HCT116 (cell line): ENCODE measurements at regions not wholly inside any gene's neighbourhood (a gene's known extent, or its start where the extent isn't known, plus 50 kb on each side); places are given as distances from the start of the nearest gene placed in this dataset.

Experiments
- CBX3 ChIP-seq: IDR thresholded peaks from 2 replicates; pipeline ENCODE4 v1.6.1; 2012; ENCODE audit warnings: low read depth
- CTCF ChIP-seq, 3 experiments: fragments of 200-600 bp in 1 of 3; sonication (generic) in 1 of 3; IDR thresholded peaks in 2 of 3; conservative IDR thresholded peaks in 1 of 3; 2 replicates each; pipeline ENCODE4 v1.5.1; 2012 to 2017; ENCODE audit warnings: low read depth in 2 of 3, low read length in 2 of 3, antibody characterized with exemption in 1 of 3, borderline replicate concordance in 1 of 3, control low read depth in 1 of 3, mild to moderate bottlenecking in 1 of 3, mixed read lengths in 1 of 3, mixed run types in 1 of 3, moderate library complexity in 1 of 3; ENCODE audit not compliant: insufficient read depth in 1 of 3
- EZH2 ChIP-seq: fragments of 200-600 bp; sonication (generic); IDR thresholded peaks from 2 replicates; pipeline ENCODE4 v1.6.1; 2017; ENCODE audit warnings: antibody characterized with exemption, mixed run types
- POLR2A ChIP-seq: IDR thresholded peaks from 2 replicates; pipeline ENCODE4 v1.7.0; 2011; ENCODE audit warnings: borderline replicate concordance; ENCODE audit not compliant: insufficient read depth, insufficient read length; ENCODE audit errors: extremely low read depth
- RAD21 ChIP-seq: IDR thresholded peaks from 2 replicates; pipeline ENCODE4 v1.6.1; 2012; ENCODE audit warnings: low read depth, mild to moderate bottlenecking
- SIN3A ChIP-seq: IDR thresholded peaks from 2 replicates; pipeline ENCODE4 v1.6.1; 2012; ENCODE audit warnings: low read depth
- TCF7L2 ChIP-seq: IDR thresholded peaks from 2 replicates; pipeline ENCODE4 v1.7.0; 2011; ENCODE audit warnings: borderline replicate concordance, inconsistent platforms; ENCODE audit not compliant: insufficient read depth, insufficient read length; ENCODE audit errors: extremely low read depth
- YY1 ChIP-seq: IDR thresholded peaks from 2 replicates; pipeline ENCODE4 v1.6.1; 2011; ENCODE audit warnings: low read length, low read depth, moderate library complexity, mild to moderate bottlenecking; ENCODE audit not compliant: insufficient replicate concordance; ENCODE audit errors: extremely low read depth
- ZBTB33 ChIP-seq: IDR thresholded peaks from 2 replicates; pipeline ENCODE4 v1.6.1; 2011; ENCODE audit warnings: mild to moderate bottlenecking, low read length, moderate library complexity; ENCODE audit not compliant: insufficient replicate concordance; ENCODE audit errors: extremely low read depth

GRCh38 chr3:78134496-78134895, 1094.6 kb downstream of the ROBO2 start:
- TF ChIP-seq CTCF (IDR thresholded peaks at IDR 0.05 in 2 of 3, conservative IDR thresholded peaks at IDR 0.05 in 1 of 3; ENCODE audit: borderline replicate concordance in 1 of 3, insufficient read depth in 1 of 3, low read depth in 2 of 3, low read length in 2 of 3) (no peak), POLR2A (no peak), SIN3A (no peak), EZH2 (no peak), RAD21 (no peak), ZBTB33 (no peak), CBX3 (no peak), YY1 (no peak), TCF7L2 (no peak)
